Parathyroid adenoma (tissue), 2 donors: ENCODE measurements at regions not wholly inside any gene's neighbourhood (a gene's known extent, or its start where the extent isn't known, plus 50 kb on each side); places are given as distances from the start of the nearest gene placed in this dataset.
A peak's percentile ranks its signal among the peaks of the same experiment; 100 is the strongest.

Source experiments
- H2AFZ ChIP-seq: fragments of 300-600 bp; sonication (generic); one replicate; pipeline ENCODE4 v1.7.0; 2017; ENCODE audit warnings: antibody characterized with exemption, mild to moderate bottlenecking
- H3K27ac ChIP-seq: fragments of 300-600 bp; sonication (generic); one replicate; pipeline ENCODE4 v1.7.0; 2017
- H3K27me3 ChIP-seq: fragments of 300-600 bp; sonication (generic); one replicate; pipeline ENCODE4 v1.7.0; 2017; ENCODE audit warnings: low read length; ENCODE audit not compliant: control insufficient read depth, insufficient read depth
- H3K36me3 ChIP-seq: fragments of 300-600 bp; sonication (generic); one replicate; pipeline ENCODE4 v1.7.0; 2017; ENCODE audit warnings: low read length; ENCODE audit not compliant: control insufficient read depth, insufficient read depth
- H3K4me1 ChIP-seq: fragments of 300-600 bp; sonication (generic); one replicate; pipeline ENCODE4 v1.7.0; 2017; ENCODE audit warnings: control low read depth
- H3K4me2 ChIP-seq: fragments of 300-600 bp; sonication (generic); one replicate; pipeline ENCODE4 v1.7.0; 2017; ENCODE audit warnings: low read length
- H3K4me3 ChIP-seq: fragments of 300-600 bp; sonication (generic); one replicate; pipeline ENCODE4 v1.7.0; 2017; ENCODE audit warnings: low read depth, low read length
- H3K79me2 ChIP-seq: fragments of 300-600 bp; sonication (generic); one replicate; pipeline ENCODE4 v1.7.0; 2017; ENCODE audit warnings: control low read depth
- H3K9ac ChIP-seq: fragments of 300-600 bp; sonication (generic); one replicate; pipeline ENCODE4 v1.7.0; 2017; ENCODE audit warnings: mild to moderate bottlenecking
- H3K9me3 ChIP-seq: fragments of 300-600 bp; sonication (generic); one replicate; pipeline ENCODE4 v1.7.0; 2017; ENCODE audit warnings: low read length; ENCODE audit not compliant: control insufficient read depth
- CTCF ChIP-seq: fragments of 300-600 bp; sonication (generic); IDR thresholded peaks from one replicate; pipeline ENCODE4 v1.7.0; 2017; ENCODE audit warnings: antibody characterized with exemption, mild to moderate bottlenecking
- donor health status: primary hyperparathyroidism.

- Histone ChIP-seq H3K79me2 (no peaks in the 10 kb centered on the region), H3K9ac (no peak overlapping the region), H3K4me2 (no peak overlapping the region), H3K9me3 (no peaks in the 10 kb centered on the region), H3K4me1 (no peaks in the 10 kb centered on the region), H2AFZ (no peak overlapping the region), H3K4me3 (no peak overlapping the region), H3K36me3 (no peaks in the 10 kb centered on the region), H3K27me3 (no peaks in the 10 kb centered on the region), H3K27ac (no peak overlapping the region)
- no peak for TF ChIP-seq CTCF
Measured at GRCh38 chr10:2210088-2210487, 472.8 kb upstream of the ADARB2 start.

GRCh38 chr10:2208106-2208505 is 470.8 kb upstream of the ADARB2 start:
- no peak overlapping the region for H3K4me2 ChIP-seq
- no peaks in the 10 kb centered on the region for H3K27me3 ChIP-seq

GRCh38 chr10:2207246-2207922 is 470.1 kb upstream of the ADARB2 start:
- Histone ChIP-seq H3K27ac (no peak overlapping the region), H3K9ac (no peak overlapping the region), H3K27me3 (no peaks in the 10 kb centered on the region), H2AFZ (no peak overlapping the region), H3K4me1 (peaks cover 2% of the 10 kb centered on the region), H3K4me2 (no peak overlapping the region), H3K79me2 (no peaks in the 10 kb centered on the region), H3K36me3 (no peaks in the 10 kb centered on the region), H3K9me3 (no peaks in the 10 kb centered on the region), H3K4me3 (no peak overlapping the region)
- TF ChIP-seq CTCF: no peak

More at GRCh38 chr10:2208106-2208505, 470.8 kb upstream of the ADARB2 start:
- Histone ChIP-seq H2AFZ (no peak overlapping the region), H3K9me3 (no peaks in the 10 kb centered on the region), H3K27ac (no peak overlapping the region), H3K4me1 (no peaks in the 10 kb centered on the region), H3K79me2 (no peaks in the 10 kb centered on the region), H3K4me3 (no peak overlapping the region), H3K9ac (no peak overlapping the region), H3K36me3 (no peaks in the 10 kb centered on the region)
- TF ChIP-seq CTCF: no peak

- TF ChIP-seq CTCF: no peak
- no peaks in the 10 kb centered on the region for H3K36me3 ChIP-seq
- no peak overlapping the region for H2AFZ ChIP-seq
- no peaks in the 10 kb centered on the region for H3K9me3 ChIP-seq
- no peaks in the 10 kb centered on the region for H3K79me2 ChIP-seq
- no peak overlapping the region for H3K27ac ChIP-seq
- H3K9ac ChIP-seq: no peak overlapping the region
- no peak overlapping the region for H3K4me2 ChIP-seq
- peaks cover 4% of the 10 kb centered on the region for H3K4me1 ChIP-seq
- H3K4me3 ChIP-seq: no peak overlapping the region
- no peaks in the 10 kb centered on the region for H3K27me3 ChIP-seq
Measured at GRCh38 chr10:2205406-2205805, 468.1 kb upstream of the ADARB2 start.

- H3K9ac ChIP-seq: no peak overlapping the region
- H2AFZ ChIP-seq: no peak overlapping the region
- H3K4me3 ChIP-seq: no peak overlapping the region
- no peaks in the 10 kb centered on the region for H3K27me3 ChIP-seq
- no peaks in the 10 kb centered on the region for H3K36me3 ChIP-seq
- H3K27ac ChIP-seq: no peak overlapping the region
- peaks cover 4% of the 10 kb centered on the region for H3K4me1 ChIP-seq
- H3K9me3 ChIP-seq: no peaks in the 10 kb centered on the region
- peak overlapping the region; percentile 14 for H3K4me2 ChIP-seq
- H3K79me2 ChIP-seq: no peaks in the 10 kb centered on the region
- TF ChIP-seq CTCF: no peak
Measured at GRCh38 chr10:2202401-2202800, 465.1 kb upstream of the ADARB2 start.
